ENCODE measurements at regions not wholly inside any gene's neighbourhood (a gene's known extent, or its start where the extent isn't known, plus 50 kb on each side); places are given as distances from the start of the nearest gene placed in this dataset.
"Not testable (repeated sequence)": the region's sequence is repeated elsewhere in the genome, so short reads cannot be mapped to it uniquely, and the experiment has no call there.

DNA sequence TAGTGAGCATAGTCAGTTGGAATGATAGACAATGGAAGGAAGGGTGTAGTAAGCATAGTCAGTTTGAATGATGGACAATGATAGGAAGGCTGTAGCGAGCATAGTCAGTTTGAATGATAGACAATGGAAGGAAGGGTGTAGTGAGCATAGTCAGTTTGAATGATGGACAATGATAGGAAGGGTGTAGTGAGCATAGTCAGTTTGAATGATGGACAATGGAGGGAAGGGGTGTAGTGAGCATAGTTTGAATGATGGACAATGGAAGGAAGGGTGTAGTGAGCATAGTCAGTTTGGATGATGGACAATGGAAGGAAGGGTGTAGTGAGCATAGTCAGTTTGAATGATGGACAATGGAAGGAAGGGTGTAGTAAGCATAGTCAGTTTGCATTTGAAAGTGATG is 755.8 kb upstream of the TPTE start:
- intact Hi-C loops (cut with DNase I); DNase-seq; H3K4me1 ChIP-seq (ENCODE audit: control insufficient read depth, insufficient read depth, low read length); H3K27me3 ChIP-seq (ENCODE audit: control insufficient read depth, insufficient read depth); H3K9me3 ChIP-seq (ENCODE audit: control insufficient read depth, low read length); H3K27ac ChIP-seq (ENCODE audit: low read length); ATAC-seq; H3K4me3 ChIP-seq (ENCODE audit: low read length): not testable (repeated sequence)
- WGBS, result 34% methylated on average over 1 of the region's 1 CpG

DNA sequence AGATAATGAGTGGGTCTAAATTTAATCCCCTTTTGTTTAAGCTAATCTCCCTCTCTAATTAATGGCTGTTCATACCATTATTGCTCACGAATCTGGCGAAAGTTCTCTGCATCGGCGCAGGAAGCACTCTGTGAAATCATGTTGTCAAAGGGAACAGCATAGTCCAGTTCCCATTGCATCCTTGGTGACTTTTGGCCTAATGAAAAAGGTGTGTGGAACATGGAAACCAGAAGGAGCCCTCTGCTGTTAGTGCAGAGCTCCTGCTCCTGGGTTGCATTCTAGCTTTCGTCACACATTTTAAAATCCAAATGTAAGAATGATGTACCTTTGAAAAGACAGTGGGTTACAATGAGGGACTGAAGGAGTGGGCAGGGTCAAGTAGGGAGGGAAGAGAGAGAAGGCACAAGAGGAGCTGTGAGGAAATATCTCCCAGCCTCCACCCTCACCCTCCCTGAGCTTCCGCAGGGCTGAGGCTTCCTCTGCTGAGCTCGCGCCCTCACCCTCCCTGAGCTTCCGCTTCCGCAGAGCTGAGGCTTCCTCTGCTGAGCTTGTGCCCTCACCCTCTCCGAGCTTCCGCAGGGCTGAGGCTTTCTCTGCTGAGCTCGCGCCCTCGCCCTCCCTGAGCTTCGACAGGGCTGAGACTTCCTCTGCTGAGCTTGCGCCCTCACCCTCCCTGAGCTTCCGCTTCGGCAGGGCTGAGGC is 754.3 kb upstream of the TPTE start:
- H3K27ac ChIP-seq (ENCODE audit: low read length); H3K4me3 ChIP-seq (ENCODE audit: low read length); DNase-seq; H3K9me3 ChIP-seq (ENCODE audit: control insufficient read depth, low read length); intact Hi-C loops (cut with DNase I); H3K4me1 ChIP-seq (ENCODE audit: control insufficient read depth, insufficient read depth, low read length); H3K27me3 ChIP-seq (ENCODE audit: control insufficient read depth, insufficient read depth); ATAC-seq: not testable (repeated sequence)
- 72% methylated on average over 19 of the region's 19 CpGs for WGBS

GRCh38 chr21:9767592-9768375 is 753.6 kb upstream of the TPTE start:
- ATAC-seq (peak in 1 of 2 donors; percentile 14), DNase-seq (peak in 1 of 3 donors; percentile 73)
- Histone ChIP-seq H3K4me1 (ENCODE audit: control insufficient read depth, insufficient read depth, low read length) (no peaks in the 10 kb centered on the region), H3K4me3 (ENCODE audit: low read length) (no peak overlapping the region), H3K27me3 (ENCODE audit: control insufficient read depth, insufficient read depth) (no peaks in the 10 kb centered on the region), H3K9me3 (ENCODE audit: control insufficient read depth, low read length) (no peaks in the 10 kb centered on the region), H3K27ac (ENCODE audit: low read length) (no peak overlapping the region)
- 72% methylated on average over 44 of the region's 44 CpGs for WGBS
- intact Hi-C loops (cut with DNase I), result no loop called here

- H3K27ac ChIP-seq (ENCODE audit: low read length); H3K4me3 ChIP-seq (ENCODE audit: low read length); H3K4me1 ChIP-seq (ENCODE audit: control insufficient read depth, insufficient read depth, low read length); ATAC-seq; intact Hi-C loops (cut with DNase I); H3K27me3 ChIP-seq (ENCODE audit: control insufficient read depth, insufficient read depth); H3K9me3 ChIP-seq (ENCODE audit: control insufficient read depth, low read length): not testable (repeated sequence)
- 81% methylated on average over 21 of the region's 21 CpGs for WGBS
- DNase-seq, result peak in 1 of 3 donors; percentile 56
Observed at GRCh38 chr21:9768376-9769130, 752.8 kb upstream of the TPTE start.

DNA sequence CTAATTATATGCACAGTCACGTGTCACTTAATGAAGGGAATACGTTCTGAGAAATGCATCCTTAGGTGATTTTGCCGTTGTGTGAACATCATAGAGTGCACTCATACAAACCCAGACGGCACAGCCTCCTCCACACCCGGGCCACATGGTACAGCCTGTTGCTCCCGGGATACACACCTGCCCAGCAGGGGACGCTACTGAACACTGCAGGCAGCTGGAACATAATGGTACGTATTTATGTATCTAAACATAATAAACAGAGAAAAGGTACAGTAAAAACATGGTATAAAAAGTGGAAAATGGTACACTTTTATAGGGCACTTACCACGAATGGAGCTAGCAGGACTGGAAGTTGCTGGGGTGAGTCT is 752.3 kb upstream of the TPTE start:
- H3K9me3 ChIP-seq (ENCODE audit: control insufficient read depth, low read length); H3K27me3 ChIP-seq (ENCODE audit: control insufficient read depth, insufficient read depth); ATAC-seq; H3K4me1 ChIP-seq (ENCODE audit: control insufficient read depth, insufficient read depth, low read length); H3K27ac ChIP-seq (ENCODE audit: low read length); DNase-seq; H3K4me3 ChIP-seq (ENCODE audit: low read length); intact Hi-C loops (cut with DNase I): not testable (repeated sequence)
- WGBS, result 72% methylated on average over 9 of the region's 9 CpGs

DNA sequence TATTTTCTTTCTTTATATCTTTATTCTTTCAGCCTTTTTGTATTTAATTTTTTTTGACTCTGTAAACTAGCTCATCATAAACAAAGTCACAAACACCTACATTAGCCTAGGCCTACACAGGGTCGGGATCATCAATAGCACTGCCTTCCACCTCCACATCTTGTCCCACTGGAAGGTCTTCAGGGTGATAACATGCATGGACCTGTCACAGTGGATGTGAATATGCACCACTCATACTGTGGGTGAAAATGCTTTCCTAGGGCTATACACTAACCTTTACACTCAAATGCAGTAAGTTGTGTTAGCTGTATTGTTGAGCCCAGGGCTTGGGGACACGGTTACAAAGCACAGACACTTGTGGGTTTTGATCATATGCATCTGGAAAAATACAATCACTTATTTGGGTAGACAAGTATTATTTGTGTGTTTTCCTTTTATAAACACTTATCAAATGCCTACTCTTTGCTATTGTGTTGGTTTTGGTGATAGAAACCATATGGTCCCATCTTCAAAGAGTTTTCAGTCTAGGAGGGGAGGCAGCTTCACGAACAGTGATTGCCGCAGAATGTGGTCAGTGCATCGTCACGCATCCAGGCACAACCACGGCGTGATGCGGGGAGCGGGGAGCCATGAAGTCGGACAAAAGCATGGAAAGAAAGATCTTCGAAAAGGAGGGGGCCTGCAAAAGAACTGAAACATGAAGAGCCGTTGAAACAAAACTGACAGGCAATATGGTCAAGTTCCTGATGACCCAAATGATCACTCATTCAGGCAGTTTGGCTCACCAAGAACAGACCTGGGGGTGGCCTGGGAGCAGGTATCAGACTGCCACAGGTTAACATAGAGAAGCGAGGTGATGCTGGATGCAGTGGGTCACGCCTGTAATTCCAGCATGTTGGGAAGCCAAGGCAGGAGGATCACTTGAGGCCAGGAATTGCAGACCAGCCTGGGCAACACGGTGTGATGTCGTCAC is 751.4 kb upstream of the TPTE start:
- H3K4me3 ChIP-seq (ENCODE audit: low read length); H3K27ac ChIP-seq (ENCODE audit: low read length); DNase-seq; ATAC-seq; H3K4me1 ChIP-seq (ENCODE audit: control insufficient read depth, insufficient read depth, low read length); H3K9me3 ChIP-seq (ENCODE audit: control insufficient read depth, low read length); H3K27me3 ChIP-seq (ENCODE audit: control insufficient read depth, insufficient read depth); intact Hi-C loops (cut with DNase I): not testable (repeated sequence)
- WGBS, result 66% methylated on average over 17 of the region's 17 CpGs

- H3K27ac ChIP-seq (ENCODE audit: low read length); H3K4me1 ChIP-seq (ENCODE audit: control insufficient read depth, insufficient read depth, low read length); H3K4me3 ChIP-seq (ENCODE audit: low read length); H3K9me3 ChIP-seq (ENCODE audit: control insufficient read depth, low read length); DNase-seq; intact Hi-C loops (cut with DNase I); H3K27me3 ChIP-seq (ENCODE audit: control insufficient read depth, insufficient read depth): not testable (repeated sequence)
- ATAC-seq, result peak in 1 of 2 donors; percentile 7
- WGBS, result 62% methylated on average over 17 of the region's 17 CpGs
Observed at GRCh38 chr21:9771466-9772347, 749.7 kb upstream of the TPTE start.

DNA sequence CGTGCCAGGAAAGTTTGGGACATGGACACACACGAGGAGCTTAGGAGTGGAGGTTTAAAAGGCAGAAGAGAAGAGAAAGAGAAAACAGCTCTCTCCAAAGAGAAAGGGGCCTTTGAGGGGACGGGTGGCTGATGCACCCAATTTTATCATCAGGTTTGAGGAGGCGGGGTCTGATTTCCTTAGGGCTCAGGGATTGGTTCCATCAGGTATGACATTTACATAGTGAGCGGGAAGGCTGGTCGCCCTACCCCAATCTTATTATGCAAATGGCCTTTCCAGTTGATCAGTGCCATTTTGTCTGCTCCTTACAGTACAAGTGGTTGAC is 749.1 kb upstream of the TPTE start:
- no peaks in the 10 kb centered on the region for H3K27me3 ChIP-seq (ENCODE audit: control insufficient read depth, insufficient read depth)
- no peaks in the 10 kb centered on the region for H3K9me3 ChIP-seq (ENCODE audit: control insufficient read depth, low read length)
- no peak overlapping the region for H3K27ac ChIP-seq (ENCODE audit: low read length)
- intact Hi-C loops (cut with DNase I), result no loop called here
- no peak overlapping the region for H3K4me3 ChIP-seq (ENCODE audit: low read length)
- ATAC-seq (no peak), DNase-seq (no peak)
- 53% methylated on average over 6 of the region's 6 CpGs for WGBS
- H3K4me1 ChIP-seq (ENCODE audit: control insufficient read depth, insufficient read depth, low read length), result no peaks in the 10 kb centered on the region

GRCh38 chr21:9772877-9773420 is 748.4 kb upstream of the TPTE start:
- H3K27me3 ChIP-seq (ENCODE audit: control insufficient read depth, insufficient read depth); DNase-seq; H3K4me3 ChIP-seq (ENCODE audit: low read length); intact Hi-C loops (cut with DNase I); ATAC-seq; H3K27ac ChIP-seq (ENCODE audit: low read length); H3K4me1 ChIP-seq (ENCODE audit: control insufficient read depth, insufficient read depth, low read length); H3K9me3 ChIP-seq (ENCODE audit: control insufficient read depth, low read length): not testable (repeated sequence)
- WGBS, result 59% methylated on average over 8 of the region's 8 CpGs

All from right cardiac atrium (tissue), 5 donors.